Mesothelial cell of epicardium (in vitro differentiated cells): ENCODE measurements at regions not wholly inside any gene's neighbourhood (a gene's known extent, or its start where the extent isn't known, plus 50 kb on each side); places are given as distances from the start of the nearest gene placed in this dataset.

Source experiments
- DNase-seq, 2 experiments: peaks; one replicate each; pipeline ENCODE4 v3.0.0; 2021; ENCODE audit warnings: low spot score in 2 of 2; ENCODE audit not compliant: unreplicated experiment in 2 of 2
- H3K27ac Mint-ChIP-seq: 2 replicates; pipeline ENCODE4 v1.8.0; 2021; ENCODE audit warnings: mixed read lengths
- H3K27me3 Mint-ChIP-seq: 2 replicates; pipeline ENCODE4 v1.8.0; 2021; ENCODE audit warnings: low read depth, mixed read lengths
- H3K36me3 Mint-ChIP-seq: 2 replicates; pipeline ENCODE4 v1.8.0; 2021; ENCODE audit warnings: mixed read lengths
- H3K4me1 Mint-ChIP-seq: 2 replicates; pipeline ENCODE4 v1.8.0; 2021; ENCODE audit warnings: mixed read lengths
- H3K4me3 Mint-ChIP-seq: 2 replicates; pipeline ENCODE4 v1.8.0; 2021; ENCODE audit warnings: mild to moderate bottlenecking, moderate library complexity, mixed read lengths
- H3K9me3 Mint-ChIP-seq: 2 replicates; pipeline ENCODE4 v1.8.0; 2021; ENCODE audit warnings: mixed read lengths
- CTCF ChIP-seq: fragments of 200-600 bp; sonication (generic); IDR thresholded peaks from one replicate; pipeline ENCODE4 v1.5.0; 2021; ENCODE audit warnings: antibody characterized with exemption; ENCODE audit not compliant: unreplicated experiment

GRCh38 chr4:184528713-184529112 is 54.4 kb upstream of the IRF2 start:
- DNase-seq = no peak
- Mint-ChIP-seq H3K27me3 (no peaks in the 10 kb centered on the region), H3K9me3 (peaks cover 34% of the 10 kb centered on the region), H3K4me1 (peaks cover 5% of the 10 kb centered on the region), H3K27ac (no peak overlapping the region), H3K36me3 (peaks cover 13% of the 10 kb centered on the region), H3K4me3 (no peak overlapping the region)
- no peak for TF ChIP-seq CTCF

GRCh38 chr4:184528051-184528450 is 53.7 kb upstream of the IRF2 start:
- no peak for TF ChIP-seq CTCF
- Mint-ChIP-seq H3K27me3 (no peaks in the 10 kb centered on the region), H3K27ac (no peak overlapping the region), H3K4me3 (no peak overlapping the region), H3K9me3 (peaks cover 39% of the 10 kb centered on the region), H3K4me1 (no peaks in the 10 kb centered on the region), H3K36me3 (peaks cover 13% of the 10 kb centered on the region)
- no peak for DNase-seq

- Mint-ChIP-seq H3K4me1 (no peaks in the 10 kb centered on the region), H3K36me3 (peaks cover 13% of the 10 kb centered on the region), H3K9me3 (peaks cover 50% of the 10 kb centered on the region), H3K27ac (no peak overlapping the region), H3K27me3 (no peaks in the 10 kb centered on the region), H3K4me3 (no peak overlapping the region)
- no peak for TF ChIP-seq CTCF
- no peak for DNase-seq
Measured at GRCh38 chr4:184526228-184526627, 51.9 kb upstream of the IRF2 start.
